ENCODE measurements at regions not wholly inside any gene's neighbourhood (a gene's known extent, or its start where the extent isn't known, plus 50 kb on each side); places are given as distances from the start of the nearest gene placed in this dataset.

- no peak overlapping the region for H3K9ac ChIP-seq (ENCODE audit: low read depth, low read length)
- no peak overlapping the region for H2AFZ ChIP-seq (ENCODE audit: low read depth, low read length)
- H3K9me3 ChIP-seq (ENCODE audit: insufficient read depth, low read length, severe bottlenecking): no peaks in the 10 kb centered on the region
- H3K27ac ChIP-seq (ENCODE audit: low read length): no peak overlapping the region
- no peak for ATAC-seq (ENCODE audit: insufficient read depth, low read depth)
- TF ChIP-seq, protein P1, sequence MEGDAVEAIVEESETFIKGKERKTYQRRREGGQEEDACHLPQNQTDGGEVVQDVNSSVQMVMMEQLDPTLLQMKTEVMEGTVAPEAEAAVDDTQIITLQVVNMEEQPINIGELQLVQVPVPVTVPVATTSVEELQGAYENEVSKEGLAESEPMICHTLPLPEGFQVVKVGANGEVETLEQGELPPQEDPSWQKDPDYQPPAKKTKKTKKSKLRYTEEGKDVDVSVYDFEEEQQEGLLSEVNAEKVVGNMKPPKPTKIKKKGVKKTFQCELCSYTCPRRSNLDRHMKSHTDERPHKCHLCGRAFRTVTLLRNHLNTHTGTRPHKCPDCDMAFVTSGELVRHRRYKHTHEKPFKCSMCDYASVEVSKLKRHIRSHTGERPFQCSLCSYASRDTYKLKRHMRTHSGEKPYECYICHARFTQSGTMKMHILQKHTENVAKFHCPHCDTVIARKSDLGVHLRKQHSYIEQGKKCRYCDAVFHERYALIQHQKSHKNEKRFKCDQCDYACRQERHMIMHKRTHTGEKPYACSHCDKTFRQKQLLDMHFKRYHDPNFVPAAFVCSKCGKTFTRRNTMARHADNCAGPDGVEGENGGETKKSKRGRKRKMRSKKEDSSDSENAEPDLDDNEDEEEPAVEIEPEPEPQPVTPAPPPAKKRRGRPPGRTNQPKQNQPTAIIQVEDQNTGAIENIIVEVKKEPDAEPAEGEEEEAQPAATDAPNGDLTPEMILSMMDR (IDR thresholded peaks at IDR 0.05; ENCODE audit: borderline replicate concordance, extremely low read depth, low read length, poor library complexity, severe bottlenecking): no peak
- no peak for TF ChIP-seq EZH2 (IDR thresholded peaks at IDR 0.05; ENCODE audit: borderline replicate concordance, low read depth, low read length, severe bottlenecking)
- DNase-seq: no peak
- H3K27me3 ChIP-seq (ENCODE audit: insufficient read depth, low read length, poor library complexity): no peaks in the 10 kb centered on the region
- no peaks in the 10 kb centered on the region for H4K20me1 ChIP-seq (ENCODE audit: insufficient read depth, low read length)
- no peak overlapping the region for H3K4me3 ChIP-seq (ENCODE audit: low read depth in 1 of 2, low read length in 2 of 2)
- no peaks in the 10 kb centered on the region for H3K4me1 ChIP-seq (ENCODE audit: insufficient read depth, low read length)
- no peaks in the 10 kb centered on the region for H3K79me2 ChIP-seq (ENCODE audit: insufficient read depth, low read length)
- no peaks in the 10 kb centered on the region for H3K36me3 ChIP-seq (ENCODE audit: insufficient read depth, low read length)
- H3K4me2 ChIP-seq (ENCODE audit: insufficient read depth, low read length): no peak overlapping the region
Measured at GRCh38 chr1:58214674-58215073, 331.9 kb downstream of the OMA1 start.

DNA sequence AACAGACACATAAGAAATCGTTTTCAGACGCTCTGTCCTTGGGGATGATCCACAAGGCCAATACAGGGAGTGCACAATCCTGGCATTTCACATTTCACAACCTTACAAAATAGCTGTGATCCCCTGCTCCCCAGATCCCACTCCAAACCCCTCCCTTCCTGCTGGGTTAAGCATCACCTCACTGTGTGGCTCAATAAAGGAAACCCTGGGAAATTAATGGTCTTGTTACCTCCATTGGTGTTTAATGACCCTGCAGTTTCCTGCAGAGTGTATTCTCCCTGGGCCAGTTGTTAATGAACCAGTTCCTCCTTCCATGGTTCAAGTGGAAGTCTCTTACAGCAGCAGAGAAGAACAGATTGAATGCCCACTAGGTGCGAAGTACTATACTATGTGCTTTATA, 334.7 kb downstream of the OMA1 start:
- no peaks in the 10 kb centered on the region for H3K9me3 ChIP-seq (ENCODE audit: insufficient read depth, low read length, severe bottlenecking)
- no peak for ATAC-seq (ENCODE audit: insufficient read depth, low read depth)
- no peak for DNase-seq

DNA sequence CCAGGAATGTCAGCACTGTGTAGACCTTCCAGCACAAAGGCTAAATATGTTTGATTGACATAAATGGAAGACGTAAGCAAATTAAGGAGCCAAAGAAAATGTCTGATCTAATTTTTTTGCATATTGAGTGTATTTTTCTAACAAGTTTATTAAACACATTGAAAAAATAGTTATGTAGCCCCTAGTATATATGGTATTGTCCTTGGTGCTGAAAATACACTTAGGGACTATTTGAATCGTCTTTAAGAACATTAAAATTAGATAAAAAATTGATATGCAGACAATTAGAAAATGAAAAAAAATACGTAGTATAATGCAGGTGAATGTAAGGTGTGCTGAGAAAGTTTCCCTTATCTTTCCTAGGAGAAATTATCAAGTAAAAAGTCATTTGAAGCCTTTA, 337.0 kb downstream of the OMA1 start:
- Histone ChIP-seq H3K27me3 (ENCODE audit: insufficient read depth, low read length, poor library complexity) (no peaks in the 10 kb centered on the region), H3K79me2 (ENCODE audit: insufficient read depth, low read length) (no peaks in the 10 kb centered on the region), H4K20me1 (ENCODE audit: insufficient read depth, low read length) (no peaks in the 10 kb centered on the region), H3K9me3 (ENCODE audit: insufficient read depth, low read length, severe bottlenecking) (no peaks in the 10 kb centered on the region), H3K4me1 (ENCODE audit: insufficient read depth, low read length) (no peaks in the 10 kb centered on the region), H3K4me3 (ENCODE audit: low read depth in 1 of 2, low read length in 2 of 2) (no peak overlapping the region), H3K9ac (ENCODE audit: low read depth, low read length) (no peak overlapping the region), H3K27ac (ENCODE audit: low read length) (no peak overlapping the region), H3K36me3 (ENCODE audit: insufficient read depth, low read length) (no peaks in the 10 kb centered on the region), H3K4me2 (ENCODE audit: insufficient read depth, low read length) (no peak overlapping the region), H2AFZ (ENCODE audit: low read depth, low read length) (no peak overlapping the region)
- no peak for DNase-seq
- no peak for ATAC-seq (ENCODE audit: insufficient read depth, low read depth)
- TF ChIP-seq, protein P1 (IDR thresholded peaks at IDR 0.05; ENCODE audit: borderline replicate concordance, extremely low read depth, low read length, poor library complexity, severe bottlenecking): no peak
- TF ChIP-seq EZH2 (IDR thresholded peaks at IDR 0.05; ENCODE audit: borderline replicate concordance, low read depth, low read length, severe bottlenecking): no peak

More for the DNA sequence above, 334.7 kb downstream of the OMA1 start:
- no peak overlapping the region for H3K4me2 ChIP-seq (ENCODE audit: insufficient read depth, low read length)
- H3K4me3 ChIP-seq (ENCODE audit: low read depth in 1 of 2, low read length in 2 of 2): no peak overlapping the region
- H3K36me3 ChIP-seq (ENCODE audit: insufficient read depth, low read length): no peaks in the 10 kb centered on the region
- no peaks in the 10 kb centered on the region for H4K20me1 ChIP-seq (ENCODE audit: insufficient read depth, low read length)
- TF ChIP-seq, protein P1 (IDR thresholded peaks at IDR 0.05; ENCODE audit: borderline replicate concordance, extremely low read depth, low read length, poor library complexity, severe bottlenecking): no peak
- TF ChIP-seq EZH2 (IDR thresholded peaks at IDR 0.05; ENCODE audit: borderline replicate concordance, low read depth, low read length, severe bottlenecking): no peak
- no peak overlapping the region for H3K9ac ChIP-seq (ENCODE audit: low read depth, low read length)
- no peaks in the 10 kb centered on the region for H3K27me3 ChIP-seq (ENCODE audit: insufficient read depth, low read length, poor library complexity)
- no peak overlapping the region for H2AFZ ChIP-seq (ENCODE audit: low read depth, low read length)
- no peaks in the 10 kb centered on the region for H3K4me1 ChIP-seq (ENCODE audit: insufficient read depth, low read length)
- no peak overlapping the region for H3K27ac ChIP-seq (ENCODE audit: low read length)
- H3K79me2 ChIP-seq (ENCODE audit: insufficient read depth, low read length): no peaks in the 10 kb centered on the region

DNA sequence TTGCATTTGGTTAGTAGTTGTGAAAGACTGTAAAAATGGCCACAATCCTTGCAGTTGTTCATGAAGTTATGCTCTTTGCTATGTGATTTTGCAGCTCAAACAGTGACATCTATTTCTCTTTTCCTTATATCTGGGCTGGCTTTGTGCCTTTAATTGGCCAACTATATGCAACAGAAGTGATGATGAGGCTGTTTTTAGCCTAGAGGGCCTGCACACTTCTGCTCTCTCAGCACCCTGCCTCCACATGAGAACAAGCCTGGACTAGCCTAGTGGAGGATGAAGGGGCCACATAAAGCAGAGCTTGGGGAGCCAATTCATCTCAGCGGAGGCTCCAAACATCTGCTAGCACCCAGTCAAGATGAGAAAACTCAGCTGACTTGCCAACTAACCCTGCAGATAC, 339.8 kb downstream of the OMA1 start:
- Histone ChIP-seq H3K4me2 (ENCODE audit: insufficient read depth, low read length) (no peak overlapping the region), H4K20me1 (ENCODE audit: insufficient read depth, low read length) (no peaks in the 10 kb centered on the region), H3K4me3 (ENCODE audit: low read depth in 1 of 2, low read length in 2 of 2) (no peak overlapping the region), H3K4me1 (ENCODE audit: insufficient read depth, low read length) (no peaks in the 10 kb centered on the region), H3K79me2 (ENCODE audit: insufficient read depth, low read length) (no peaks in the 10 kb centered on the region), H3K27ac (ENCODE audit: low read length) (no peak overlapping the region), H3K9ac (ENCODE audit: low read depth, low read length) (no peak overlapping the region), H3K9me3 (ENCODE audit: insufficient read depth, low read length, severe bottlenecking) (no peaks in the 10 kb centered on the region), H3K36me3 (ENCODE audit: insufficient read depth, low read length) (no peaks in the 10 kb centered on the region), H2AFZ (ENCODE audit: low read depth, low read length) (no peak overlapping the region), H3K27me3 (ENCODE audit: insufficient read depth, low read length, poor library complexity) (peaks cover 3% of the 10 kb centered on the region)
- no peak for TF ChIP-seq EZH2 (IDR thresholded peaks at IDR 0.05; ENCODE audit: borderline replicate concordance, low read depth, low read length, severe bottlenecking)
- TF ChIP-seq, protein P1 (IDR thresholded peaks at IDR 0.05; ENCODE audit: borderline replicate concordance, extremely low read depth, low read length, poor library complexity, severe bottlenecking): no peak
- ATAC-seq (ENCODE audit: insufficient read depth, low read depth) (no peak), DNase-seq (no peak)

Measured in DND-41 (cell line).